Liver (tissue), 3 donors: ENCODE measurements at regions not wholly inside any gene's neighbourhood (a gene's known extent, or its start where the extent isn't known, plus 50 kb on each side); places are given as distances from the start of the nearest gene placed in this dataset.

ENCODE experiments used
- FOXA1 ChIP-seq: IDR thresholded peaks from 2 replicates; pipeline ENCODE4 v1.6.1; 2016; ENCODE audit warnings: antibody characterized with exemption
- GABPA ChIP-seq, 2 donors: IDR thresholded peaks in 1 of 2; conservative IDR thresholded peaks in 1 of 2; 2 replicates each; pipeline ENCODE4 v1.6.1; 2016; ENCODE audit warnings: antibody characterized with exemption in 2 of 2, mild to moderate bottlenecking in 1 of 2, moderate library complexity in 1 of 2
- JUND ChIP-seq, 2 donors: IDR thresholded peaks; 2 replicates each; pipeline ENCODE4 v1.6.1; 2016; ENCODE audit warnings: antibody characterized with exemption in 2 of 2
- RXRA ChIP-seq, 2 donors: IDR thresholded peaks; 2 replicates each; pipeline ENCODE4 v1.6.1; 2017 to 2018; ENCODE audit warnings: antibody characterized with exemption in 2 of 2, mild to moderate bottlenecking in 1 of 2
- TAF1 ChIP-seq: conservative IDR thresholded peaks from 2 replicates; pipeline ENCODE4 v1.6.1; 2016; ENCODE audit warnings: antibody characterized with exemption, mild to moderate bottlenecking
- TF ChIP-seq, protein P1 (sequence below): fragments of 150-350 bp; IDR thresholded peaks from 2 replicates; pipeline ENCODE4 v1.5.1; 2017; ENCODE audit warnings: improper control_type of control experiment, low read depth, low read length; ENCODE audit not compliant: missing input control
- TF ChIP-seq, protein P2 (sequence below): IDR thresholded peaks from 2 replicates; pipeline ENCODE4 v1.6.1; 2016; ENCODE audit warnings: antibody characterized with exemption, mild to moderate bottlenecking
- TF ChIP-seq, protein P3 (sequence below): IDR thresholded peaks from 2 replicates; pipeline ENCODE4 v1.6.1; 2016; ENCODE audit warnings: antibody characterized with exemption
- TF ChIP-seq, protein P4 (sequence below): IDR thresholded peaks from 2 replicates; pipeline ENCODE4 v1.6.1; 2016; ENCODE audit warnings: antibody characterized with exemption
- donor health status: healthy.
- donor health status: healthy.

DNA sequence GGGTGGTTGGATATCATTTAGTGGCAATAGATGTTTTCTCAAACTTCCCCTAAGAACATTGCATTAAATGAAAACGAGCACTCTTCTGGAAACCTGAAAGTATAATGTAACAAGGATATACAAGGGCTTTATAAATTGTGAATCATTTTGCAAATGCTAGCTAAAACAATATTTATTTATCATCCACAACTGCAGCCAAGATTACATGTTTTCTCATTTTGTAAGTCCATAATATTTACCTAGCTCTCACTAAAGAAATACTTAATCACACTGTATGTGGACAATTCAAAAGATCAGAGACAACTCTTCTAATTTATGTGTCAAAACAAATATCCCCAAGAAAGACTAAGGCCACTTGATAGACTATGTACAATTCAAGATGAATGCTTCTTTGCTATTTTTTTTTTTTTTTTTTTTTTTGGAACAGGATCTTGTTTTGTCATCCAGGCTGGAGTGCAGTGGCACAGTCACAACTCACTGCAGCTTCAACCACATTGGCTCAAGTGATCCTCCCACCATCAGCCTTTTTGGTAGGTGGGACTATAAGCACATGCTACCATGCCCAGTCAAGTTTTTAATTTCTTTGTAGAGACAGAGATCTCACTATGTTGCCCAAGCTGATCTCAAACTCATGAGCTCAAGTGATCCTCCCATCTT lies 427.7 kb upstream of the THBS1 start:
- no peak for TF ChIP-seq GABPA (IDR thresholded peaks at IDR 0.05 in 1 of 2, conservative IDR thresholded peaks at IDR 0.05 in 1 of 2)
- TF ChIP-seq, protein P1, sequence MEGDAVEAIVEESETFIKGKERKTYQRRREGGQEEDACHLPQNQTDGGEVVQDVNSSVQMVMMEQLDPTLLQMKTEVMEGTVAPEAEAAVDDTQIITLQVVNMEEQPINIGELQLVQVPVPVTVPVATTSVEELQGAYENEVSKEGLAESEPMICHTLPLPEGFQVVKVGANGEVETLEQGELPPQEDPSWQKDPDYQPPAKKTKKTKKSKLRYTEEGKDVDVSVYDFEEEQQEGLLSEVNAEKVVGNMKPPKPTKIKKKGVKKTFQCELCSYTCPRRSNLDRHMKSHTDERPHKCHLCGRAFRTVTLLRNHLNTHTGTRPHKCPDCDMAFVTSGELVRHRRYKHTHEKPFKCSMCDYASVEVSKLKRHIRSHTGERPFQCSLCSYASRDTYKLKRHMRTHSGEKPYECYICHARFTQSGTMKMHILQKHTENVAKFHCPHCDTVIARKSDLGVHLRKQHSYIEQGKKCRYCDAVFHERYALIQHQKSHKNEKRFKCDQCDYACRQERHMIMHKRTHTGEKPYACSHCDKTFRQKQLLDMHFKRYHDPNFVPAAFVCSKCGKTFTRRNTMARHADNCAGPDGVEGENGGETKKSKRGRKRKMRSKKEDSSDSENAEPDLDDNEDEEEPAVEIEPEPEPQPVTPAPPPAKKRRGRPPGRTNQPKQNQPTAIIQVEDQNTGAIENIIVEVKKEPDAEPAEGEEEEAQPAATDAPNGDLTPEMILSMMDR, result no peak
- TF ChIP-seq FOXA1, result no peak
- no peak for TF ChIP-seq RXRA (IDR thresholded peaks at IDR 0.05)
- TF ChIP-seq TAF1, result no peak
- TF ChIP-seq, protein P2, sequence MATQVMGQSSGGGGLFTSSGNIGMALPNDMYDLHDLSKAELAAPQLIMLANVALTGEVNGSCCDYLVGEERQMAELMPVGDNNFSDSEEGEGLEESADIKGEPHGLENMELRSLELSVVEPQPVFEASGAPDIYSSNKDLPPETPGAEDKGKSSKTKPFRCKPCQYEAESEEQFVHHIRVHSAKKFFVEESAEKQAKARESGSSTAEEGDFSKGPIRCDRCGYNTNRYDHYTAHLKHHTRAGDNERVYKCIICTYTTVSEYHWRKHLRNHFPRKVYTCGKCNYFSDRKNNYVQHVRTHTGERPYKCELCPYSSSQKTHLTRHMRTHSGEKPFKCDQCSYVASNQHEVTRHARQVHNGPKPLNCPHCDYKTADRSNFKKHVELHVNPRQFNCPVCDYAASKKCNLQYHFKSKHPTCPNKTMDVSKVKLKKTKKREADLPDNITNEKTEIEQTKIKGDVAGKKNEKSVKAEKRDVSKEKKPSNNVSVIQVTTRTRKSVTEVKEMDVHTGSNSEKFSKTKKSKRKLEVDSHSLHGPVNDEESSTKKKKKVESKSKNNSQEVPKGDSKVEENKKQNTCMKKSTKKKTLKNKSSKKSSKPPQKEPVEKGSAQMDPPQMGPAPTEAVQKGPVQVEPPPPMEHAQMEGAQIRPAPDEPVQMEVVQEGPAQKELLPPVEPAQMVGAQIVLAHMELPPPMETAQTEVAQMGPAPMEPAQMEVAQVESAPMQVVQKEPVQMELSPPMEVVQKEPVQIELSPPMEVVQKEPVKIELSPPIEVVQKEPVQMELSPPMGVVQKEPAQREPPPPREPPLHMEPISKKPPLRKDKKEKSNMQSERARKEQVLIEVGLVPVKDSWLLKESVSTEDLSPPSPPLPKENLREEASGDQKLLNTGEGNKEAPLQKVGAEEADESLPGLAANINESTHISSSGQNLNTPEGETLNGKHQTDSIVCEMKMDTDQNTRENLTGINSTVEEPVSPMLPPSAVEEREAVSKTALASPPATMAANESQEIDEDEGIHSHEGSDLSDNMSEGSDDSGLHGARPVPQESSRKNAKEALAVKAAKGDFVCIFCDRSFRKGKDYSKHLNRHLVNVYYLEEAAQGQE, result no peak
- TF ChIP-seq JUND (IDR thresholded peaks at IDR 0.05), result no peak
- TF ChIP-seq, protein P3, sequence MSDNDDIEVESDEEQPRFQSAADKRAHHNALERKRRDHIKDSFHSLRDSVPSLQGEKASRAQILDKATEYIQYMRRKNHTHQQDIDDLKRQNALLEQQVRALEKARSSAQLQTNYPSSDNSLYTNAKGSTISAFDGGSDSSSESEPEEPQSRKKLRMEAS, result no peak
- TF ChIP-seq, protein P4, sequence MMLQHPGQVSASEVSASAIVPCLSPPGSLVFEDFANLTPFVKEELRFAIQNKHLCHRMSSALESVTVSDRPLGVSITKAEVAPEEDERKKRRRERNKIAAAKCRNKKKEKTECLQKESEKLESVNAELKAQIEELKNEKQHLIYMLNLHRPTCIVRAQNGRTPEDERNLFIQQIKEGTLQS, result no peak
